SJSA1 (cell line): ENCODE measurements at regions not wholly inside any gene's neighbourhood (a gene's known extent, or its start where the extent isn't known, plus 50 kb on each side); places are given as distances from the start of the nearest gene placed in this dataset.

Experiments used
- DNase-seq, 2 experiments: peaks; one replicate each; pipeline ENCODE4 v3.0.0-alpha.2; 2015 to 2020; ENCODE audit warnings: low spot score in 2 of 2, low read depth in 1 of 2
- H3K27ac ChIP-seq: fragments of 250-450 bp; sonication (Bioruptor Pico); 2 replicates; pipeline ENCODE4 v1.5.1; 2020; ENCODE audit warnings: mild to moderate bottlenecking, moderate library complexity
- H3K27me3 ChIP-seq: fragments of 250-450 bp; sonication (Bioruptor Pico); replicated peaks from 2 replicates; pipeline ENCODE4 v1.5.1; 2020; ENCODE audit warnings: mild to moderate bottlenecking, moderate library complexity
- H3K36me3 ChIP-seq: fragments of 250-450 bp; sonication (Bioruptor Pico); 2 replicates; pipeline ENCODE4 v1.5.1; 2020; ENCODE audit warnings: mild to moderate bottlenecking
- H3K4me1 ChIP-seq: fragments of 250-450 bp; sonication (Bioruptor Pico); replicated peaks from 2 replicates; pipeline ENCODE4 v1.6.1; 2021; ENCODE audit warnings: mild to moderate bottlenecking
- H3K4me3 ChIP-seq: fragments of 250-450 bp; sonication (Bioruptor Pico); 2 replicates; pipeline ENCODE4 v1.5.1; 2020; ENCODE audit warnings: mild to moderate bottlenecking
- H3K9me3 ChIP-seq: fragments of 250-450 bp; sonication (Bioruptor Pico); replicated peaks from 2 replicates; pipeline ENCODE4 v1.5.1; 2020; ENCODE audit warnings: mild to moderate bottlenecking

DNA sequence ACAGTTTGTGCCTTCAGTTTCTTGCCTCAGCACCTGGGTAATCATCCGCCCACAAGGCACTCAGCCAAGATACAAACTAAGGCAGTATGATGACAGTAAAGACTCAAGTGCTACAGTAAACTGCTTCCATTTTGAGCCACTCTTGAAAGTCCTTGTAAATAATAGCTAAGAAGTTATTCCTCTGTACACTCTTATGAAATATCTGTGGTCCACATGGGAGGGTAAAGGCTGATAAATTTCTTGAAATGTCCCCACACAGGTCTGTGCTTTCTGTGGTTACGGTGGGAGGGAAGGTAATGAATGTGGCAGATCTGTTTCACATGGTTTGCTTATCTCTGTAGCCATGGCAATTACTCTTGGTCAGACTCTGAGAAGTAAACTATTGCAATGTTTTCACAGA is 551.0 kb upstream of the ZWINT start:
- no peaks in the 10 kb centered on the region for H3K4me1 ChIP-seq
- H3K9me3 ChIP-seq, result 0 out of 2 replicates have a peak, but pooled peaks cover 2% of the 10 kb centered on the region
- no peak for DNase-seq
- H3K27ac ChIP-seq, result no peak overlapping the region
- no peaks in the 10 kb centered on the region for H3K27me3 ChIP-seq
- H3K4me3 ChIP-seq, result no peak overlapping the region
- H3K36me3 ChIP-seq, result no peaks in the 10 kb centered on the region

DNA sequence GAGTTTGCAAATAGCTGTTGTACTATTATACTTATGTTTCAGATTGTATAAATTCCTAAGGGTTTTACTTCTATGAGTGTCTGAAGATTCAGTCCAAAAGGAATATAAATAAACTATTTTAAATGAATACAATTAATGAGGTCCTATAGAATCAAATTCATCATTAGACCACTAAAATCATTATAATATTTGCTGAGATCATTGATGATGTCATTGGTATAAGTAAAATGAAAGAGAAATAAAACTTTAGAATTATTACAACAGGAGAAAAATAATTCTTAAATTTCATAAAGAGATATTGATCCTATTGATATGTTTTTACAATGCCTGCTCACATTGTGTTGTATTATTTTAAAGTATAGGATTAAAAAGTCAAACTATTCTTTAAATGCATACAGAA is 544.0 kb upstream of the ZWINT start:
- no peaks in the 10 kb centered on the region for H3K27me3 ChIP-seq
- H3K4me3 ChIP-seq, result no peak overlapping the region
- DNase-seq, result no peak
- no peaks in the 10 kb centered on the region for H3K36me3 ChIP-seq
- no peaks in the 10 kb centered on the region for H3K4me1 ChIP-seq
- H3K27ac ChIP-seq, result no peak overlapping the region
- H3K9me3 ChIP-seq, result no peaks in the 10 kb centered on the region

DNA sequence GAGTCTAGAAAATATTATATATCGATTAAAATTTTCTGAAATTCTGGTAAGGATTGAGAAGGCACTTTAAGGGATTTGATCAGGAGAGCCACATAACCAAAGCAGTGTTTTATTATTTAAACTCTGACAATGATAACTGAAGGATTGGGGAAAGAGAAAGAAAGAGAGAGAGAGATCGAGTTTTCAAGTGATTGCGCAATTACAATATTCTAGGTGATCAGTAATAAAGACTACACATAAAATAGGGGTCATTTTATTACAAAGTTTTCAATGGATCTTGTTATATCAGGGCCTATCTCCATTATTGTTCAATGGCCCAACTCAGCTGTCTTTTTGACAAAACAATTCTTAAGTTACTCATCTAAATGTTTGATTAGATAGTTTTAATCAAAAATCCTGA is 541.5 kb upstream of the ZWINT start:
- H3K36me3 ChIP-seq, result no peaks in the 10 kb centered on the region
- no peak overlapping the region for H3K27ac ChIP-seq
- H3K4me1 ChIP-seq, result no peaks in the 10 kb centered on the region
- no peak for DNase-seq
- H3K4me3 ChIP-seq, result no peak overlapping the region
- H3K9me3 ChIP-seq, result no peaks in the 10 kb centered on the region
- H3K27me3 ChIP-seq, result no peaks in the 10 kb centered on the region

DNA sequence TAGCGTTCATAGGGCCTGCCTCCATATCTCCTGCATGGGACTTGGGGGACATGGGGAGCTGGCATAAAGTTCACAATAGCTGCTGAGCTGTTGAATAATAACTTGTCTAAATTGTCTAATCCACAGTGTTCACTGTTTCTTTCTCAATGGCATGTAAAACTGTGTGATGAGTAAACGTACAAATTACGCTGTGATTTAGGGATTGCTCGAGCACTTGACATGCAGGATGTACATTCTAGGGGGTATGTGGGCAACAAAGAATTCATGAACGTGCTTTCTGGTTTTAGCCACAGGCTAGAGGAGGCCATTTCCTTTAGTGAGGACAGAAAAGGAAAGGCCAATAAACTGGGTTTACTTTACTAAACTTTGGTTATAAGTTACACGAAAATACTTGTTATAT is 534.2 kb upstream of the ZWINT start:
- H3K36me3 ChIP-seq, result no peaks in the 10 kb centered on the region
- DNase-seq, result no peak
- no peak overlapping the region for H3K27ac ChIP-seq
- no peaks in the 10 kb centered on the region for H3K4me1 ChIP-seq
- no peaks in the 10 kb centered on the region for H3K27me3 ChIP-seq
- no peak overlapping the region for H3K4me3 ChIP-seq
- 0 out of 2 replicates have a peak, but pooled peaks cover 5% of the 10 kb centered on the region for H3K9me3 ChIP-seq

DNA sequence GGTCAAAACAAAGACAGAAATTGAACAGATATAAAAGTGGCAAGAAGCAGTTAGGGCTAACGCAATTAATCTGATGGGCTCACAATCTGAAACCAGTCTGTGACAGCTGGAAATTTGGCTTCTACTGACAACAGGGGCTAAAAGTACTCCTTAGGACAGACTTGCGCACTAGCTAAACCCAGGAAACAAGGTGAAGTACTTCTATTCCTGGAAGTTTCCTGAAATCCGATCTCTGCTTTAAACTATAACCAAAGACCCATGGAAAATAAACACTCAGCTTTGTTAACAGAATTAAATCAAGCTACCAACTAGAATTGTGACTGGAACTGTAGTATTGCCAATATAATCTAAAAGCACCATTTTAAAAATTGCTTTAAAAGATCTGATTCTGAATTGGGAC is 520.2 kb upstream of the ZWINT start:
- H3K9me3 ChIP-seq, result no peaks in the 10 kb centered on the region
- no peak overlapping the region for H3K4me3 ChIP-seq
- no peak overlapping the region for H3K27ac ChIP-seq
- no peaks in the 10 kb centered on the region for H3K4me1 ChIP-seq
- H3K36me3 ChIP-seq, result no peaks in the 10 kb centered on the region
- no peaks in the 10 kb centered on the region for H3K27me3 ChIP-seq
- DNase-seq, result no peak

DNA sequence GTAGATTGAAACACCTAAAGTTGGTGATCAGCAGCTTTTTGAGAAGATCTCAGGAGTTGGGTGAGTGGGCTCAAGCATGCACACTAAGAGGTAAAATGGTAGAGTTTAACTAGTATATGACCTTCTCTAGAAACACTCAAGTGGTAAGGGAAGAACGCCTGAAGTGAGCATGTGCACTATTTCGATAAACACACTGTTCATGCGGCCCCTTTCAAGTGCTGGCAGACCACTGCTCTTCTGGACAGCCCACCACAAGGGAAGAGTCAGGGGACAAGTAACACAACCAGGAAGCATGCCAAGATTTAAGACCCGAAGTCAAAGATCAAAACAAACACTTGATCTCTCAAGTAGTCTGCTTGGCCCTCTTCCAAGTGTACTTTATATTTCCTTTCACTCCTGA is 519.5 kb upstream of the ZWINT start:
- no peak overlapping the region for H3K27ac ChIP-seq
- no peak overlapping the region for H3K4me3 ChIP-seq
- no peaks in the 10 kb centered on the region for H3K36me3 ChIP-seq
- no peaks in the 10 kb centered on the region for H3K9me3 ChIP-seq
- no peaks in the 10 kb centered on the region for H3K27me3 ChIP-seq
- no peaks in the 10 kb centered on the region for H3K4me1 ChIP-seq
- no peak for DNase-seq

DNA sequence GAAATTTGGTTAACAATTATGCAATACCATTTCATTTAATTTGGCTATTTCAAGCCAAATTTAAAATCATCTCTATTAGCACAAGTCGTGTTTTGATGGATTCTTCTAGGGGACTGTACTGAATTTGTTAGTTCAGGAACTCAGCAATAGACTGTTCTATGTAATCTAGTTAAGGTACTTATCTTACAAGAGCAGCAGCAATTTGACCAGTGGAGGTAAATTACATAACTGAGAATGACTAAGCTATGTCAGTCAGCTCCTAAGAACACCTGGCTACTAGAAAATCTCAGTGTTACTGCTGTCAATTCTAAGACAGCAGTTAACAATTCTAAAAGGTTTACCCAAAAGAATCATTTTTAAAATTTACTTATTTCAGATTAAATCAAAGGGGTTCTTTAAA is 513.9 kb upstream of the ZWINT start:
- no peak overlapping the region for H3K27ac ChIP-seq
- H3K27me3 ChIP-seq, result no peaks in the 10 kb centered on the region
- no peaks in the 10 kb centered on the region for H3K36me3 ChIP-seq
- DNase-seq, result no peak
- H3K4me1 ChIP-seq, result no peaks in the 10 kb centered on the region
- H3K9me3 ChIP-seq, result no peaks in the 10 kb centered on the region
- H3K4me3 ChIP-seq, result no peak overlapping the region

DNA sequence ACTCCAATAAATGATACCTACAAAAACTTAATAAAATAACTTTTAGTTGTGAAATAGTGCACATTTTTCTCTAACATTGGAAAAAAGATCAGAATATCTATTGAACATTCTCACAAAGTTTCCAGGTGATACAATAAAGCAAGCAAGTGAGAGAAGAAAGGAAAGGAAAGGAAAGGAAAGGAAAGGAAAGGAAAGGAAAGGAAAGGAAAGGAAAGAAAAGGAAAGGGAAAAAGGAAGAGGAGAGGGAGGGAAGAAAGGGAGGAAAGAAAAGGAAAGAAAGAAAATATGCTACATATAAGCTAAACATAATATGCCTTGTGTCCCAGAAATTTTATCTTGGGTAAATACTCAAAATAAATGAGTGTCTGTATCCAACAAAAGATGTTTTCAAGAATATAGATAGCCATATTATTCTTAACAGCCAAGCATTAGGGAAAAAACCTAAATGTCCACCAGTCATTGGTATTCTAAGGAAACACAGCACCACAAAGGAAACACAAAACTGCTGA is 510.2 kb upstream of the ZWINT start:
- no peak for DNase-seq
- Histone ChIP-seq H3K4me3 (no peak overlapping the region), H3K27me3 (no peaks in the 10 kb centered on the region), H3K4me1 (no peaks in the 10 kb centered on the region), H3K9me3 (no peaks in the 10 kb centered on the region), H3K36me3 (no peaks in the 10 kb centered on the region), H3K27ac (no peak overlapping the region)

DNA sequence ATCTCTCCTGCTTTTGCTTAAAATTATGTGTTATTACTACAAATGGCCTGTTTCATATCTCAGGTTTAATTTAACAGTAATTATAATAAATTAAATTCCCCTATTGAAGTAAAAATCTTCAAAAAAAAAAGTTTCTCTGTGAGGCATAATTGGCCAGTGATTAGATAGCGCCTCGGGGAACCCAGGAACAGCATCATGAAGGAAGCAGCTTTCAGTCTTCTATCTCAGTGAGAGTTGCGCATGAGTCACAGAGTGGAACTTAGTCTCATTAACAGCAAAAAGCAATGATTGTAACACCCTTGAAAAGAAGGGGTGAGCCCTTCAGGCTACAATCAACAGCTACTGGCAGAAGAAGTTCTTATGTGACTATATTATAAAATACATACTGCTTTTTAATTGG is 506.2 kb upstream of the ZWINT start:
- no peaks in the 10 kb centered on the region for H3K36me3 ChIP-seq
- no peak overlapping the region for H3K4me3 ChIP-seq
- no peak for DNase-seq
- no peaks in the 10 kb centered on the region; the same call in 1 of the 2 replicates for H3K9me3 ChIP-seq
- no peaks in the 10 kb centered on the region for H3K4me1 ChIP-seq
- H3K27ac ChIP-seq, result no peak overlapping the region
- H3K27me3 ChIP-seq, result no peaks in the 10 kb centered on the region

DNA sequence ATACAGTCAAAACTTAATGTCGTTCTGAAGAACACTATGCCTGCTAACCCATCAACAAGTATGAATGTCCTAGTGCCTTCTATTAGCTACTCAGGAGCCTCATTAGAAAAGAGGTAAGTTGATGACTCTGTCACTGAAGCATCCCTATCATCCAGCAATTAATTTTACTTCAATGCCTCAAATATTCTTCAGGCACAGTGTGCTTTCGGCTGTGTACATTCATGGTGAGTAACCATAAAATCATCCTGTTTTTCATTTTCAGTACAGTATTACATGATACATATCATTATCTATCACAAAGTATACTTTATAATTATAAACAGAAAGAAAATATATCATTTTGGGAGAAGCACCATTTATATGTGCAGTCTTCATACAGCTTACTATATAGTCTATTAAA is 495.5 kb upstream of the ZWINT start:
- no peak for DNase-seq
- Histone ChIP-seq H3K9me3 (no peaks in the 10 kb centered on the region; the same call in 1 of the 2 replicates), H3K27ac (no peak overlapping the region), H3K36me3 (no peaks in the 10 kb centered on the region), H3K27me3 (no peaks in the 10 kb centered on the region), H3K4me3 (no peak overlapping the region), H3K4me1 (no peaks in the 10 kb centered on the region)

DNA sequence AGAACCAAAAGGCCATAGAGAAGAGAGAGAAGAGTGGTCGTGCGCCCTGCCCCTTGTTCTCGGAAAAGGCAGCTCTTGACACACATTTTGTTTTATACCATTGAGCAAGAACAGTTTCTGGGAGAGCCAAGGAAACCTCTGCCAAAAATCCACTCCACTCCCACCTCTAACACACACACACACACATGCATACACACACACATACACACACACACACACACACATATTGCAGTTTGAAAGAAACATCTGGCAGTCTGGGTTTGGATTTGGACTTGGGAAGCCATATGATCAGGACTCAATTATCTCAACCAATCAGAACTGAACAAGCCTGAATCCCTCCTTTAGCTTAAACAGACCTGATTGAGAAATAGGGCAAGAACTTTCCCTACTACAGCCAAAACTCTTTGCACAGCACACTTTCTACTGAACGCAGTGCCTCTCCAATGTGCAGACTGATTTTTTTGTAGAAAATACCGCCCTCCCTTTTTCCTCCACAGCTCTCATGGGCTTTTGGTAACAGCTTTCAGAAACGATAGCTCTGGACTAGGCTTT is 484.0 kb upstream of the ZWINT start:
- DNase-seq, result no peak
- Histone ChIP-seq H3K4me1 (no peaks in the 10 kb centered on the region), H3K27me3 (no peaks in the 10 kb centered on the region), H3K9me3 (no peaks in the 10 kb centered on the region), H3K27ac (no peak overlapping the region), H3K36me3 (no peaks in the 10 kb centered on the region), H3K4me3 (no peak overlapping the region)

DNA sequence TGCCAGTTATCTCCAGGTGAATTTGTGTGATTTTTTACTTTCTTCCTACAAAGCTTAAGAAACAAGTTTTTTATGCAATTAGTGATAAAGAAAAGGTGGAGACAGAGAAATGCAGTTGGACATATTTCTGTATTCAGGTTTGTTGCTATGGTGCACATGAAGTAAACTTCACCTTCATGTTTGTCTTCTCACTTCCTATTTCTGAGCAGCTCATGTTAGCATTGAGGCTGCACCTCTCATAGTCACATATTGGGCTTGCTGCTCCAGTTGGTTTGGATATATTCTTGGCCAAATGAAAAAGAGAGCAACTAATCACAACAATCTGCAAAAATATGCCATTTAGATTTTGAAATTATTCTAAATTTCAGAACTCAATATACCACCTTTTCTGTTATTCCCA is 475.6 kb upstream of the ZWINT start:
- no peak for DNase-seq
- H3K36me3 ChIP-seq, result no peaks in the 10 kb centered on the region
- no peak overlapping the region for H3K27ac ChIP-seq
- H3K4me1 ChIP-seq, result no peaks in the 10 kb centered on the region
- no peak overlapping the region for H3K4me3 ChIP-seq
- H3K27me3 ChIP-seq, result no peaks in the 10 kb centered on the region
- no peaks in the 10 kb centered on the region for H3K9me3 ChIP-seq

DNA sequence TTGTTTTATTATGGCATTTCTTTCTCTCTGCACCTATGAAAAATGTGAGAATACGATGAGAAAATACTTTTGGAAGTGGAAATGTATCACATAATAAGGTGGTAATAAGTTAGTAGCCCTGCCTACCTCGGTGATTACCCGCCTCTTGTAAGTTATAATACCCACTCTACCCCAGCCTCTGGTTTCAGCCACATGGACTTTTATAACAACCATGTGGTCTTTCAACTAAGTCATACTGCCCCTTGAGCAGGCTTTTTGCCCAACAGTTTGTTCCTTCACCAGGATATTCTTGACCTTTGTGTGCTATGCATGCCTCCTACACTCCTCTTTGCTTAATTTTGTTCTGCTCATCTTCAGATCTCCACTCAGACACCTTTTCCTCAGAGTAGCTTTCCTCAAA is 470.6 kb upstream of the ZWINT start:
- H3K36me3 ChIP-seq, result no peaks in the 10 kb centered on the region
- H3K9me3 ChIP-seq, result no peaks in the 10 kb centered on the region; the same call in 1 of the 2 replicates
- H3K27ac ChIP-seq, result no peak overlapping the region
- no peaks in the 10 kb centered on the region for H3K27me3 ChIP-seq
- H3K4me1 ChIP-seq, result no peaks in the 10 kb centered on the region
- H3K4me3 ChIP-seq, result no peak overlapping the region
- DNase-seq, result no peak

DNA sequence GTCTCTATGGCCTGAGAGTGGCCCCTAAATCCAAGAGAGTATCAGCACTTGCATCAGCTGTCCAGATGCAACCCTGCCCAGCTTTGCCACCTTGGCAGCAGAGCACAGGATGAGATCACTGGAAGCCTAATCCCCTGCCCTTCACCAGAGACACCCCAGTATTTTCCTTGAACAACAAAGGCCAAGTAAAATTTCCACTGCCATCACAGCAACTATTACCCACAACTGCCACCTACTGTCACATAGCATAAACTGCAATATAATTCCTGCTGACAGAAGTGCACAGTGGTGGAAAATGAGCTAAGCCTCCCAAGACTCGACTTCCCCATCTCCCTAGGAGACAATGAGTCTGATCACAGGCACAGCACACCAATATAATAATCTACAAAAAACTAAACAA is 462.8 kb upstream of the ZWINT start:
- Histone ChIP-seq H3K4me1 (no peaks in the 10 kb centered on the region), H3K9me3 (no peaks in the 10 kb centered on the region; the same call in none of the 2 replicates), H3K27ac (no peak overlapping the region), H3K36me3 (no peaks in the 10 kb centered on the region), H3K4me3 (no peak overlapping the region), H3K27me3 (no peaks in the 10 kb centered on the region)
- no peak for DNase-seq

DNA sequence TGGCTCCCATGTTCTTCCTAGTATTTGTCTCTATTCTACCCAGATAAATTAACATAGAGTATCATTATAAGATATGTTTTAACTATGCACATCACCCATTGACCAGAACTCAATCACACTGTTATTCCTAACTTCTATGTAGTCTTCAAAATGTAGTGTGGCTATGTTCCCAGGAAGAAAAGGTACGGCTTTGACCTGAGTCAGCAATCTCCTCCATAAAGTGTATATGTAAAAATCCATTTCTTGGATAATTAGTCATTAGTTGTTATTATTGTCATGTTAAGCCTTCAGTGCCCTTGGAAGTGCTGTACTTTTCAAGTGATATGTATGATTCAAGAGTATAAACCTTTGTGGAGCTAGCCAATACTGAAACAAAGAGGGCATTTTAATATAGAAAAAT is 444.0 kb upstream of the ZWINT start:
- DNase-seq, result no peak
- no peaks in the 10 kb centered on the region for H3K9me3 ChIP-seq
- no peaks in the 10 kb centered on the region for H3K27me3 ChIP-seq
- no peaks in the 10 kb centered on the region for H3K36me3 ChIP-seq
- H3K4me1 ChIP-seq, result no peaks in the 10 kb centered on the region
- H3K4me3 ChIP-seq, result no peak overlapping the region
- no peak overlapping the region for H3K27ac ChIP-seq
